Gastrocnemius medialis (tissue), 4 donors: ENCODE measurements at regions not wholly inside any gene's neighbourhood (a gene's known extent, or its start where the extent isn't known, plus 50 kb on each side); places are given as distances from the start of the nearest gene placed in this dataset.
"Not testable (repeated sequence)": the region's sequence is repeated elsewhere in the genome, so short reads cannot be mapped to it uniquely, and the experiment has no call there.

ENCODE experiments used
- ATAC-seq, 2 donors: fragments of 150-250 bp; one replicate each; pipeline ENCODE4 v1.9.1; 2016
- DNase-seq, 2 donors: peaks; one replicate each; pipeline ENCODE4 v3.0.0-alpha.2; 2019
- H3K27ac ChIP-seq, 4 donors: fragments of 200-600 bp; sonication (generic); 1 replicate in 1 of 4; 2 replicates in 3 of 4; pipeline ENCODE4 v1.5.1; 2016 to 2018; ENCODE audit warnings: mild to moderate bottlenecking in 2 of 4, moderate library complexity in 1 of 4
- H3K27me3 ChIP-seq, 3 donors: fragments of 200-600 bp; sonication (generic) in 2 of 3; 1 replicate in 1 of 3; 2 replicates in 2 of 3; pipeline versions ENCODE4 v1.5.1 to v1.6.0; 2016 to 2019; ENCODE audit warnings: mild to moderate bottlenecking in 1 of 3, moderate library complexity in 1 of 3
- H3K36me3 ChIP-seq, 2 donors: fragments of 200-600 bp; sonication (generic) in 1 of 2; one replicate each; pipeline ENCODE4 v1.5.1; 2017 to 2018
- H3K4me1 ChIP-seq, 2 donors: fragments of 200-600 bp; sonication (generic) in 1 of 2; one replicate each; pipeline ENCODE4 v1.5.1; 2016 to 2017; ENCODE audit warnings: mild to moderate bottlenecking in 2 of 2
- H3K4me3 ChIP-seq, 4 donors: fragments of 200-600 bp; sonication (generic) in 3 of 4; 1 replicate in 1 of 4; 2 replicates in 3 of 4; pipeline ENCODE4 v1.5.1; 2016 to 2019; ENCODE audit warnings: mild to moderate bottlenecking in 2 of 4
- H3K9me3 ChIP-seq, 3 donors: fragments of 200-600 bp; sonication (generic) in 2 of 3; 1 replicate in 1 of 3; 2 replicates in 2 of 3; pipeline ENCODE4 v1.5.1; 2016 to 2019
- CTCF ChIP-seq, 5 experiments: fragments of 450-650 bp in 3 of 5; fragments of 200-600 bp in 2 of 5; sonication (generic) in 2 of 5; IDR thresholded peaks in 4 of 5; conservative IDR thresholded peaks in 1 of 5; 1 replicate in 4 of 5; 2 replicates in 1 of 5; pipeline ENCODE4 v1.5.1; 2016 to 2019; ENCODE audit warnings: antibody characterized with exemption in 5 of 5, mild to moderate bottlenecking in 3 of 5, moderate library complexity in 3 of 5
- POLR2A ChIP-seq, 2 donors: fragments of 450-650 bp; IDR thresholded peaks; one replicate each; pipeline ENCODE4 v1.6.1; 2017; ENCODE audit warnings: antibody characterized with exemption in 2 of 2, mild to moderate bottlenecking in 2 of 2, moderate library complexity in 2 of 2
- in situ Hi-C, 4 donors: fragments of 200-750 bp; cut with MboI; loops; one replicate each; pipeline versions ENCODE4 v1.15.0 to v1.8.0; 2017; ENCODE audit warnings: low sequenced_read_pairs in 4 of 4
- intact Hi-C: fragments of 100-400 bp; cut with DNase I; formaldehyde crosslinking; loops from one replicate; pipeline ENCODE4 v1.15.1; 2023; ENCODE audit warnings: low total_unique reads

- Histone ChIP-seq H3K4me3 (no peak overlapping the region), H3K27me3 (no peaks in the 10 kb centered on the region), H3K27ac (no peak overlapping the region), H3K9me3 (no peaks in the 10 kb centered on the region), H3K4me1 (peaks cover 4 to 12% of the 10 kb centered on the region in 2 donors), H3K36me3 (no peaks in the 10 kb centered on the region)
- TF ChIP-seq POLR2A (IDR thresholded peaks at IDR 0.05) (no peak), CTCF (IDR thresholded peaks at IDR 0.05 in 4 of 5, conservative IDR thresholded peaks at IDR 0.05 in 1 of 5) (no peak)
- in situ Hi-C loops: no loop called here
- no peak for DNase-seq
- no peak for ATAC-seq
- intact Hi-C loops: no loop called here
Observed at GRCh38 chr10:33859319-33860022, 525.0 kb upstream of the NRP1 start.

- no peaks in the 10 kb centered on the region for H3K27me3 ChIP-seq
- in situ Hi-C loops (no loop called here), intact Hi-C loops (no loop called here)
- DNase-seq (no peak), ATAC-seq (no peak)
- no peaks in the 10 kb centered on the region for H3K36me3 ChIP-seq
- H3K27ac ChIP-seq: no peak overlapping the region
- TF ChIP-seq CTCF (IDR thresholded peaks at IDR 0.05 in 4 of 5, conservative IDR thresholded peaks at IDR 0.05 in 1 of 5) (no peak), POLR2A (IDR thresholded peaks at IDR 0.05) (no peak)
- no peak overlapping the region for H3K4me3 ChIP-seq
- H3K4me1 ChIP-seq: peaks cover 4 to 12% of the 10 kb centered on the region in 2 donors
- H3K9me3 ChIP-seq: no peaks in the 10 kb centered on the region
Observed at GRCh38 chr10:33858326-33858725, 523.9 kb upstream of the NRP1 start.

- H3K9me3 ChIP-seq, H3K36me3 ChIP-seq, intact Hi-C loops, H3K4me3 ChIP-seq, H3K27ac ChIP-seq, H3K27me3 ChIP-seq, ATAC-seq, in situ Hi-C loops, H3K4me1 ChIP-seq, DNase-seq: not testable (repeated sequence)
Observed at GRCh38 chr10:33853221-33853620, 518.8 kb upstream of the NRP1 start.

GRCh38 chr10:33843379-33843778 is 508.9 kb upstream of the NRP1 start:
- H3K9me3 ChIP-seq: no peaks in the 10 kb centered on the region
- TF ChIP-seq POLR2A (IDR thresholded peaks at IDR 0.05) (no peak), CTCF (IDR thresholded peaks at IDR 0.05 in 4 of 5, conservative IDR thresholded peaks at IDR 0.05 in 1 of 5) (no peak)
- ATAC-seq: no peak
- no peaks in the 10 kb centered on the region for H3K36me3 ChIP-seq
- no peak overlapping the region for H3K27ac ChIP-seq
- intact Hi-C loops: no loop called here
- DNase-seq: no peak
- H3K27me3 ChIP-seq: no peaks in the 10 kb centered on the region
- H3K4me3 ChIP-seq: no peak overlapping the region
- in situ Hi-C loops: no loop called here
- H3K4me1 ChIP-seq: no peaks in the 10 kb centered on the region

- no peak for TF ChIP-seq POLR2A (IDR thresholded peaks at IDR 0.05)
- no peak for TF ChIP-seq CTCF (IDR thresholded peaks at IDR 0.05 in 4 of 5, conservative IDR thresholded peaks at IDR 0.05 in 1 of 5)
- DNase-seq: no peak
- H3K27ac ChIP-seq: no peak overlapping the region
- no peaks in the 10 kb centered on the region for H3K4me1 ChIP-seq
- no peaks in the 10 kb centered on the region for H3K36me3 ChIP-seq
- ATAC-seq: no peak
- no peaks in the 10 kb centered on the region for H3K9me3 ChIP-seq
- H3K27me3 ChIP-seq: no peaks in the 10 kb centered on the region
- H3K4me3 ChIP-seq: no peak overlapping the region
- intact Hi-C loops (no loop called here), in situ Hi-C loops (no loop called here)
Observed at GRCh38 chr10:33841678-33842077, 507.2 kb upstream of the NRP1 start.
